SK-MEL-5 (cell line): ENCODE measurements at regions not wholly inside any gene's neighbourhood (a gene's known extent, or its start where the extent isn't known, plus 50 kb on each side); places are given as distances from the start of the nearest gene placed in this dataset.
"Not testable (repeated sequence)": the region's sequence is repeated elsewhere in the genome, so short reads cannot be mapped to it uniquely, and the experiment has no call there.

Experiments used
- DNase-seq: peaks from one replicate; pipeline ENCODE4 v3.0.0-alpha.2; 2016; ENCODE audit warnings: low read depth, low spot score
- in situ Hi-C: cut with HindIII; loops from 2 replicates; pipeline ENCODE4 v1.10.0; 2016; ENCODE audit warnings: low sequenced_read_pairs, high pct_unique_total_duplicates, low pct_unique_long_range_greater_than_20kb

- in situ Hi-C loops: no loop called here
- DNase-seq: no peak
Measured at GRCh38 chr9:30020161-30020560, 2364.3 kb upstream of the ACO1 start.

- no peak for DNase-seq
- in situ Hi-C loops: no loop called here
Measured at GRCh38 chr9:30035761-30036160, 2348.7 kb upstream of the ACO1 start.

DNA sequence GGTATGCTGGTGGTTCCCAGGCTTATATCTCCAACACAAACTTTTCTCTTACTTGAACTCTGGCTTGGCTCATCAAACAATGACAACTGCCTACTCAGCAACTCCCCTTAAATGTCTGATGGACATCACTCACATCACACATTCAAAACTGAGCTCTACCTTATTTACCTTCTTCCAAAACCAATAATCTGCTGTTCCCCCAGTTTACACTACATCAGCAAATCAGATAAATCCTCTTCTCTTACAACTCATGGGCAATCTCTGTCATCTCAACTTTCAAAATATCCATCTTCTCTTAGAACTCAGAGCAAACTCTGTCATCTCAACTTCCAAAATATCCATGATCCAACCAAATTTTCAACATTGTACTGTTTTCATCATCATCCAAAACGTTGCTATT, 2347.9 kb upstream of the ACO1 start:
- DNase-seq: no peak
- in situ Hi-C loops: no loop called here

DNA sequence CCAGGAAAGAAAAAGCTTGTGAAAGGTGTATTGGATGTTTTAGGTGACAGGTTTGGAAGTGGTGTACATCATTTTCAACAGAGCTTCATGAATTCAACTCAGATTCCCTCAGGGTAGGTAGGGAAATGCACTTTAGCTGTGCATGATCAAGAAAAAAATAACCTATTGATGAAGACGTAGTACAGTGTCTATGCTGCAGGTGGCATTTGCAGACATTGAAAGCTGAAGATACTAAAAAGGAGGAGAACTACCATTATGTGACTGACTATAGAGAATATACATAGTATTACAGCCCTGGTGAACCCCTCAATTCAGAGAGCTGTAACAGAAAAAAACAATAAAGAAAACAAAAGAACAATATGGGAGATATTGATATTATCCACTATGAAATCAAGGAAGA, 2344.7 kb upstream of the ACO1 start:
- in situ Hi-C loops: no loop called here
- no peak for DNase-seq

DNA sequence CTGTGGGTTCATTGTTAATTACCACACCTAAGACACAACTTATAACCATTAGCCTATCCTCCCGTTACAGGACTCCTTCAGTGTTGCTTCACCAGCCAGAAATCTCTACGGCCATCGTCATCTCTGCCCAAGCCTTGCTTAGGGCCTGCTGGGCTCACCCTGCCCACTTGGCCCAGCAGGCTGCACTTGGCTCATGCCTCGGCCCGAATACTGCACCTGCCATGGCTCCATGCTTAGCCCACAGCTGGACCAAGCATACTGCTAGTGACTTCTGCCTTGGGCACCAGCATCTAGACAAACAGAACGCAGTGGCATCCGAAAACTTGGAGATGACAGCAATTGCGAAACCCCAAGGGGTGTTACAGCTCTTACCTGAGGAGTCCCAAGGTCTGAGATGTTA, 2336.0 kb upstream of the ACO1 start:
- in situ Hi-C loops: no loop called here
- DNase-seq: no peak

- DNase-seq: no peak
- in situ Hi-C loops: no loop called here
Measured at GRCh38 chr9:30058463-30058862, 2326.0 kb upstream of the ACO1 start.

GRCh38 chr9:30060976-30061375, 2323.5 kb upstream of the ACO1 start:
- DNase-seq: no peak
- in situ Hi-C loops: no loop called here

DNA sequence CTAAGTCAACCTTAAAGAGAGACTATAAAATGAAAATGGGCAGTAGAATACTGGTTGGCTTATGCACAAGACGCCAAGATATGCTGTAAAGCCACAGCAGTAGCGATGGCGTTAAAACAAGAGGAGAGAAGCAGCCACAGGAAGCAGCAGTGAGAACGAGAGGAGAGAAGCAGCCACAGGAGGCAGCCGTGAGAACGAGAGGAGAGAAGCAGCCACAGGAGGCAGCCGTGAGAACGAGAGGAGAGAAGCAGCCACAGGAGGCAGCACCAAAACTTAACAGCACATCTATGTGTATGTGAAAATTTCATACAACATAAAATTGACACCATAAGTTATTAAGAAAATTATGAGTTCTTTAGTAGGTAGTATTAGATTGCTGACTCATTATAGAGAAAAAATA, 2318.6 kb upstream of the ACO1 start:
- peak; percentile 17 for DNase-seq
- in situ Hi-C loops: no loop called here

DNA sequence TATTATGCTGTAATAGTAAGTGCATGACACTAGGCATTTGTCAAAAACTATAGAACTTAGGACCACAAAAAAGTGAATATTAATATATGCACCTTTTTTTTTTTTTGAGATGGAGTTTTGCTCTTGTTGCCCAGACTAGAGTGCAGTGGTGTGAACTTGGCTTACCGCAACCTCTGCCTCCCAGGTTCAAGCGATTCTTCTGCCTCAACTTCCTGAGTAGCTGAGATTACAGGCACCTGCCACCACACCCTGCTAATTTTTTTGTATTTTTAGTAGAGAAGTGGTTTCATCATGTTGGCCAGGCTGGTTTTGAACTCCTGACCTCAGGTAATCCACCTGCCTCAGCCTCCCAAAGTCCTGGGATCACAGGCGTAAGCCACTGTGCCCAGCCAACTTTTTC, 2315.2 kb upstream of the ACO1 start:
- in situ Hi-C loops: not testable (repeated sequence)

DNA sequence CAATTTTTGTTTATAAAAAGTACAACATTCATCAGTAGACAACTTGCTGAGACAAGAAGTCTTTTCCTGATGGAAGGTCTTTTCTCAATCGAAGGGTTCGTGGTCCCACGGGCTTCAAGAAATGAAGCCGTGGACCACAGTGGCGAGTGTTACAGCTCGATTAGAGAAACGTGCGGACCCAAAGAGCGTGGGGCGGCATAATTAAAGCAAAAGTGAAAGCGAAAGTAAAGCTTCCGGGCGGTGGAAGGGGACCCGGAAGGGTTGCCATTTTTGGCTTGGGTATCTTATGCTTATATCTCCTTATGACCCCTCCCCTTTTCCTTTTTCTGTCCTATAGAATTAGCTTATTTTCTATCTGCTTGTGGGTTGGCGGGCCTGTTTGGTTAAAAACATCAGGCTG, 2309.4 kb upstream of the ACO1 start:
- DNase-seq: peak; percentile 15
- in situ Hi-C loops: no loop called here

More for the DNA sequence above, 2315.2 kb upstream of the ACO1 start:
- not testable (repeated sequence) for DNase-seq

DNA sequence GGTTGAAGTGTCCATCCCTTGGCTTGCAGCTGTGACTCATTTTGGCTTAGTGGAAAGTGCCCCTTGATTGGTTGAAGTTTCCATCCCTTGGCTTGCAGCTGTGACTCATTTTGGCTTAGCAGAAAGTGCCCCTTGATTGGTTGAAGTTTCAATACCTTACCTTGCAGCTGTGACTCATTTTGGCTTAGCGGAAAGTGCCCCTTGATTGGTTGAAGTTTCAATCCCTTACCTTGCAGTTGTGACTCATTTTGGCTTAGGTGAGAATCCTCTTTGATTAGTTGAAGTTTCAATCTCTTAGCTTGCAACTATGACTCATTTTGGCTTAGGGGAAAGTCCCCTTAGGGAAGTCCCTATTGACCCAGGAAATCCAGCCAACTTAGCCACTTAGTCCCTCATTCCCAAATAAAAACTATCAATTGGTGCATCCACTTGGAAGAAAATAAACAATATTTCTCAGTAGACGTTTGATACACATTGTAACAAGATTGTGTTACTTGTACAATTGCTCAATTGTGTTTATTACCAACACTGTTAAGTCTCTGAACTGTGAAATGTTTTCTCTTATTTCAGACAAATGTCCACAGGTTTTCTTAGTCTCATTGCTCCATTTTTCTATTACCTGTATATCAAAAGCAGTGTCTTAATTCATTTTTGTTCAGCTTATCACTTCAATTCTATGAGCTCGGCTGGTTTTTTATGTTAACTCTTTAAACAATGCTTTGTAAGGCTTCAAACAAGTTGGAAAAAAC, 2308.8 kb upstream of the ACO1 start:
- in situ Hi-C loops: no loop called here
- no peak for DNase-seq

GRCh38 chr9:30078195-30078594, 2306.2 kb upstream of the ACO1 start:
- in situ Hi-C loops: no loop called here
- no peak for DNase-seq

- in situ Hi-C loops: no loop called here
- DNase-seq: no peak
Measured at GRCh38 chr9:30089428-30089827, 2295.0 kb upstream of the ACO1 start.

DNA sequence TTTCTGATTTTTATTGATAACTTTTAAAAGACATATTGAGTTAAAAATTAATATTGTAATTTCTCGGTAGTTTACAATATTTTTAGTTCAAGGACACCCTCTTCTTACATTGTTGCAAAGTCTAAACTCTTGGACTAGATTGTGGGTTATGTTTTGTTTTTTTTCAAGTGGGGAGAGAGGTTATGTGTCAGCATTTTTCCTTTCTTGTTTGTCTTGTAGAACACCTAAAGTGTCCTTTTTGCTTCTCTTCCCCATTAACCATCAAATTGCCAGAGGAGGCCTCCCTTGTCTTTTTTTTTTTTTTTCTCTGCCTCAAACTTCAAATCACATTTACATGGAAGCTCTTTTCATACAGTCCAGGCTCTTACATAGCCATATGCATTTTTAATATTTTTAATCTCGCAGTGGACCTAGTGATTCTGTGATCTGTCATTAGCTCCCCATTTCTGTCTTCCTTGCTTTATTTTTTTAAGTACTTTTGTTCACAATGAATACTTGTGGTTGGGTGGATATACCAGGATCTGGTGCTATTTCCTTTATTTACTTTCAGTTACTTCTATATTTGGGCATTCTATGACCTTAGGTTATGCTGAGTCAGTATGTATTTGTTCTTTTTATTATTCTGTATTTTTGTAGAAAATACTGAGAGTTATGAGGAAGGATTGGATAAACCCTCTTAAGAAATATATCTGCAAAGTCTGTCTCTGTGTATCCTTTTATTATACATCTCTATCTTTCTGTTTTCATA, 2280.6 kb upstream of the ACO1 start:
- DNase-seq: no peak
- in situ Hi-C loops: no loop called here

GRCh38 chr9:30107134-30107533, 2277.3 kb upstream of the ACO1 start:
- in situ Hi-C loops, DNase-seq: not testable (repeated sequence)

DNA sequence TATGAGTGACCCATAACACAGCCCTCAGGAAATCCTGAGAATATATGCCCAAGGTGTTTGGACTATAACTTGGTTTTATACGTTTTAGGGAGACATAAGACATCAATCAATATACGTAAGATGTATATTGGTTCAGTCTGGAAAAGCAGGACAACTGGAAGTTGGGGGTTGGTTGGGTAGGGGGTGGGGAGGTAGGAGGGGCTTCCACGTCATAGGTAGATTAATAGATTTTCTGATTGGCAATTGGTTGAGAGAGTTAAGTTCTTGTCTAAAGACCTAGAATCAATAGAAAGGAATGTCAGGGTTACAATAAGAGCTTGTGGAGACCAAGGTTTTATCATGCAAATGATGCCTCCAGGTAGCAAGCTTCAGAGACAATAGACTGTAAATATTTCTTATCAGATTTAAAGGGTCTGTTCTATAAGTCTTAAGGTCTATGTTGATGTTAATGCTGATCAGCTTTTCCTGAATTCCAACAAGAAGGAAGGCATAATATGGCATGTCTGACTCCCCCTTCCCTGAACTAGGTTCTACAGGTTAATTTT, 2267.7 kb upstream of the ACO1 start:
- in situ Hi-C loops: no loop called here
- no peak for DNase-seq

DNA sequence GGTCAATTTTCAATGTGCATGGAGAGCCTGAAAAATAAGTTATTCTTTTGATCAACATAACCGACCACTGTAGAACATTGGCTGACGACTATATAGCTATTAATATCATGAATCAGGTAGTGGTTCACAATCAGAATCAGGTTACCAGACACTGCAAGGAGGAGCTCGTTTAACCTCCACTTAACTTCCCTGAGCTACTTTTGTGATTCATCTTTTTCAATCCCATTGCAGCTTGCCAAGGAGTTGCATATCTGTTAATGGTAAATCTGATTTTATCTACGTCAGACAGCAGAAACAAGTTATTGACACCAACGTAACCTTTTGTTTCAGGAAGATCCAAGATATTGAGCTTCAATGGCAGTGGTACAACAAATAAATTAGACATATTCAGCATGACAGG, 2263.8 kb upstream of the ACO1 start:
- no peak for DNase-seq
- in situ Hi-C loops: no loop called here

GRCh38 chr9:30121611-30122010, 2262.8 kb upstream of the ACO1 start:
- DNase-seq: no peak
- in situ Hi-C loops: no loop called here

GRCh38 chr9:30125881-30126280, 2258.6 kb upstream of the ACO1 start:
- in situ Hi-C loops: no loop called here
- DNase-seq: no peak
